GM21390 (cell line): ENCODE measurements at regions not wholly inside any gene's neighbourhood (a gene's known extent, or its start where the extent isn't known, plus 50 kb on each side); places are given as distances from the start of the nearest gene placed in this dataset.

ENCODE experiments used
- ATAC-seq: cut with Tn5 transposase; IDR thresholded peaks from one replicate; pipeline ENCODE4 v1.9.1; 2021; ENCODE audit not compliant: unreplicated experiment

GRCh38 chr22:48705159-48705916 lies 1122.3 kb downstream of the BRD1 start:
- no peak for ATAC-seq

GRCh38 chr22:48704335-48704734 lies 1123.3 kb downstream of the BRD1 start:
- ATAC-seq, result no peak

GRCh38 chr22:48703265-48703941 lies 1124.3 kb downstream of the BRD1 start:
- no peak for ATAC-seq

GRCh38 chr22:48702573-48703264 lies 1125.0 kb downstream of the BRD1 start:
- no peak for ATAC-seq

- ATAC-seq, result no peak
These were observed 1126.2 kb downstream of the BRD1 start for GRCh38 chr22:48701296-48702030.

GRCh38 chr22:48700566-48701295 lies 1126.9 kb downstream of the BRD1 start:
- no peak for ATAC-seq

- ATAC-seq, result no peak
These were observed 1127.5 kb downstream of the BRD1 start for GRCh38 chr22:48700180-48700565.

- no peak for ATAC-seq
These were observed 1128.2 kb downstream of the BRD1 start for GRCh38 chr22:48699511-48699910.

GRCh38 chr22:48698618-48699017 lies 1129.1 kb downstream of the BRD1 start:
- no peak for ATAC-seq

GRCh38 chr22:48697694-48698276 lies 1129.9 kb downstream of the BRD1 start:
- ATAC-seq, result no peak

- ATAC-seq, result no peak
These were observed 1130.5 kb downstream of the BRD1 start for GRCh38 chr22:48697223-48697622.

GRCh38 chr22:48696371-48696770 lies 1131.3 kb downstream of the BRD1 start:
- ATAC-seq, result no peak

GRCh38 chr22:48695731-48696305 lies 1131.9 kb downstream of the BRD1 start:
- ATAC-seq, result no peak

GRCh38 chr22:48695251-48695650 lies 1132.4 kb downstream of the BRD1 start:
- no peak for ATAC-seq

- ATAC-seq, result no peak
These were observed 1133.3 kb downstream of the BRD1 start for GRCh38 chr22:48694296-48694883.

GRCh38 chr22:48693377-48694135 lies 1134.1 kb downstream of the BRD1 start:
- ATAC-seq, result no peak

GRCh38 chr22:48692734-48693376 lies 1134.8 kb downstream of the BRD1 start:
- ATAC-seq, result no peak

- no peak for ATAC-seq
These were observed 1136.2 kb downstream of the BRD1 start for GRCh38 chr22:48691431-48691851.
